Stimulated activated CD4-positive, alpha-beta T cell treated with anti-CD3 and anti-CD28 coated beads, TNF-alpha, amount 100 ng/mL, for 24 hours (primary cell): ENCODE measurements at regions not wholly inside any gene's neighbourhood (a gene's known extent, or its start where the extent isn't known, plus 50 kb on each side); places are given as distances from the start of the nearest gene placed in this dataset.
A peak's percentile ranks its signal among the peaks of the same experiment; 100 is the strongest.
"Not testable (repeated sequence)": the region's sequence is repeated elsewhere in the genome, so short reads cannot be mapped to it uniquely, and the experiment has no call there.

ENCODE experiments used
- DNase-seq, 3 experiments: peaks; one replicate each; pipeline ENCODE4 v3.0.0-alpha.2; 2020; ENCODE audit warnings: low read depth in 3 of 3

GRCh38 chr17:36695082-36695481, 93.7 kb downstream of the MRM1 start:
- DNase-seq, result no peak

DNA sequence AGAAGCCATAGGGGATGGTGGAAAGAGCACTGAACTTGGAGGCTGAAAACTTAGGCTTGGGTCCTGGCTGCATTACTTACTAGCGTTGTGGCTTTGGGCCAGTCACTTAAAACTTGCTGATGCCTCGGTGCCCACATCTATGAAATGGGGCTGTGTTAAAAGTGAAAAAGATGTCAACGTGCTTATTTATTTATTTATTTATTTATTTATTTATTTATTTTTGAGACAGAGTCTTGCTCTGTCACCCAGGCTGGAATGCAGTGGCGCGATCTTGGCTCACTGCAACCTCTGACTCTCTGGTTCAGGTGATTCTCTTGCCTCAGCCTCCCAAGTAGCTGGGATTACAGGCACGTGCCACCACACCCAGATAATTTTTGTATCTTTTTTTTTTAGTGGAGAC, 94.3 kb downstream of the MRM1 start:
- not testable (repeated sequence) for DNase-seq

GRCh38 chr17:36696805-36697204, 95.4 kb downstream of the MRM1 start:
- no peak for DNase-seq

GRCh38 chr17:36697903-36698530, 96.6 kb downstream of the MRM1 start:
- no peak for DNase-seq

DNA sequence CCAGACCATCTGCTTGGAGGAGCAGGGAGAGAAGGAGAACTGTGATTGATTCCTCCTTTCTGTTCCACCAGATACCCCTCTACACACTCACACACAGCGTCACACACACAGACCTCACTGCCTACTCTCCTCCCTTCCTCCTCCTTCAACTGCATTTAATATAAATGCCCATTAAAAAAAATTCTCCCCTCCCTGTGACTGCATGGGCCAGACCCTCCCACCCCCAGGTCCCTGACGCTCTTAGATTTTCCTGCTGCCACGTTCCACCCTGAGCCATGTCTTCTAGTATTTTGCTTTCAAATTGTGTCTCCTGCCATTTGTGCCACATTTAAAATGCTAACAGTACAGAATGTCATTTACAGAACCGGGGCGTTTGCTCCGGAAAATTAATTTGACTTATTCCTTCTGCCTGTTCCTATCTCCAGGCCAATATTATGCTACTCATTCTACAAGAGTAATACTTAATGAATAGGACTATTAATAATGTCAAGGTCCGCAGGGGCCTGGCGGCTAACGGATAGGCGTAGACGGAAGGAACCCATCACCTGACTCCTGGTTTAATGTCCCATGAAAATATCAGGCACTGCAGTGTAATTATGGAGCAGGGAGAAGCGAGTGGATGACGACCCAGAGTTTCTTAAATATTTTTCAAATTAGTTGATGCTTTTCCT, 100.2 kb downstream of the MRM1 start:
- DNase-seq, result no peak

- no peak for DNase-seq
Observed at GRCh38 chr17:36702636-36703035, 101.3 kb downstream of the MRM1 start.

DNA sequence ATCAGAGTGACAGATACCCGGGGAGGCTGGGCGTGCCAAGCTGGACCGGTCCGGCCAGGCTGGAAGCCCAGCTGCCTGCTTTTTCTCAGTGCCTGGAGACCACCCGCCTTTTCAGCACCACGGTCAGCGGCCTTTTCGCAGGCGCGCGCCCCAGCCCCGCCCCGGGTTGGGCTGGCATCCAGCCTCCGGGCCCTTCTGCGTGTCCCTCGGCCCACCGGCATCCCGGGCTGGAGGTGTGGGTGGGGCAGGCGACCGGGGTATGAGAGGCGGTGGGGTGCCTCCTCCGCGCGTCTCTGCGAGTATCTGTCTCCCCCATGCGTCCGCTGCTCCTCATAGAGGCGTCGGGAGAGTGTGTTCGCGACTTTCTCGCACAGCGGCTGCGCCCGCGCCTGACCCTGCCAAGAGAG, 102.5 kb downstream of the MRM1 start:
- DNase-seq, result peak in 1 of 3 experiments; percentile 54

DNA sequence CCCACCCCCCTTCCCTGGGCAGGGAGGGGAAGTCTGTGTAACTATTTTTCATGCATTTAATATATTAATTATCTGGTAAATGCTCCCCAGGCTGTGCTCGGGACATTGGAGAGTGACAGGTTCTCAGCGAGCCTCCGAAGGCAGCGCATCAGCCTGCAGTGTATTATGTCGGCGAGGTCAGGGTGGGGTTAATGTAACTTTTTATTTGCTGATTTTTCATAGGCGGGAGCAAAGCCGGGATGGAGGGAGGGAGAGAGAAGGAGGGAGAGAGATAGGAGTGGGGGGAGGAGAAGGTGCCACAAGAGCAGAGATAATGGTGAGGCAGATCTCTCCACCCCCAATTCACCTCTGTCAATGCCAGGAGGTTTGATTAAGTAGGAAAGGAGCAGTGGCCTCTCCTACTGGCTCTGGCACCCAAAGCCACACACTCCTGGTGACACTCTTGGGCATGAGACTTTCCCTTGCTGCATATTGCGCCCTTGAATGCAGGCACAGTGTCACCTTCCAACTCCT, 104.0 kb downstream of the MRM1 start:
- DNase-seq, result no peak

GRCh38 chr17:36705874-36706731, 104.7 kb downstream of the MRM1 start:
- peak in 2 of 3 experiments; percentile 9 to 52 for DNase-seq

DNA sequence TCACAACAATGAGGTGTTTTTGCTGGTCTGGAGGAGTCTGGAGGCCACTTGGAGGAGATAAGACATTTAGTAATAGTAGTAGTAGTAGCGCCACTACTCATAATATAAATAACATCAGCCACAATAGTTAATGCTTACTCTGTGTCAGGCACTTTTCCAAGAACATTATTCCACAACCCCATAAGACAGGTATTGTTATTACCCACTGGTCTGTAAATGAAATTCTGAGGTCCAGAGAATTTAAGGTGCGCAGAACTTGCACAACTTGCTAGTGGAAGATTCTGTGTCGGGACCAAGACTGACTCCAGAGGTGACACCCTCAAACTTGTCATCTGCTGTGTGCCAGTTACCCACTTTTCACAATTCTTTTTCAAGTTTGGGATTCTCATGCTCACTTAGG, 106.5 kb downstream of the MRM1 start:
- no peak for DNase-seq

DNA sequence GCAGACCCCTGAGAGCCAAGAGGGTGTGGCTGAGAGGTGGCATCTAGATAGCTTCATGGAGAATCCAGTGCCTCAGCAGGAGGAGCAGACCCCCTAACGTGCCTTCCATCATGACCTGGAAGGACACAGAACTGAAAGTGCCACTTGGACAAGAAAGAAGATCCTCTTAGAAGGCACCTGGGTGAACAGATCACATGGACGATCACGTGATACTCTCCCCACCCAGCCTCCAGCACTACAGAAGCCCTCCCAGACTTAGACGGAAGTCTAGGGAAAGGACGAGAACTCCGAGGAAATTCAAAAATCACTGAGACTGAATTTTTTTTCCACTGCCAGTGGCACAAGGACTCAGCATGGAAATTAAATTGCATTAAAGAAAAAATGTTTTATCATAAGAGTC, 113.4 kb downstream of the MRM1 start:
- no peak for DNase-seq

- DNase-seq, result no peak
Observed at GRCh38 chr17:36715951-36716350, 114.6 kb downstream of the MRM1 start.

DNA sequence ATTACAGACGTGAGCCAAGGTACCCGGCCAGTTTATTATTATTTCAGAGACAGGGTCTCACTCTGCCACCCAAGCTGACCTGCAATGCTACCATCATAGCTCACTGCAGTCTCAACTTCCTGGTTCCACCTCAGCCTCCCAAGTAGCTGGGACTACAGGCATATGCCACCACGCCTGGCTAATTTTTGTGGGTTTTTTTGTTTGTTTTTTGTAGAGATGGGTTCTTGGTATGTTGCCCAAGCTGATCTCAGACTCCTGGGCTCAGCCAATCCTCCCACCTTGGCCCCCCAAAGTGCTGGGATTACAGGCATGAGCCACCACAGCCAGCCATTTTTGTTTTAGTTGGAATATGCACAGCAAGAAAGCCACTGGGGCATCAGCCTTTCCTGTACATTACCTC, 115.7 kb downstream of the MRM1 start:
- no peak for DNase-seq

DNA sequence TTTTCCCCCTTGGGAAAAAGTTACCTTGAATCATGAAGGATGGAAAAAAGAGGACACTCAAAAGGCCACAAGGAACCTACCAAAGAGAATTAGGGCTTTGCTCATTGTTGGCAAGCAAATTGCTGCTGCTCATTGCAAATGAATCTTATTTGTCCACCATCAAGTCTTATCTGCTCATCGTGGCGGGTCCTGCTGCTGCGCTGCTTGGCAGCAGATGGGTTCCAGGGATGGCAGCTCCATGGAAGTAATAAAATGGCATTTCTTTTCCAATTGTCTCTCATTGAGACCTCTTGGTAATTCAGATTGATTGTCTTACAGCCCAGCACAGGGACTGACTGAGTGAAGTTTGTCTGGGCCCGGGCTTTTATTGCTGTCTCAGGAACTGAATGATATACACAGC, 118.7 kb downstream of the MRM1 start:
- no peak for DNase-seq

- DNase-seq, result peak in 1 of 3 experiments; percentile 35
Observed at GRCh38 chr17:36721560-36722120, 120.3 kb downstream of the MRM1 start.

GRCh38 chr17:36722121-36722902, 120.9 kb downstream of the MRM1 start:
- peak; percentile 57 to 79 (median 64) for DNase-seq

DNA sequence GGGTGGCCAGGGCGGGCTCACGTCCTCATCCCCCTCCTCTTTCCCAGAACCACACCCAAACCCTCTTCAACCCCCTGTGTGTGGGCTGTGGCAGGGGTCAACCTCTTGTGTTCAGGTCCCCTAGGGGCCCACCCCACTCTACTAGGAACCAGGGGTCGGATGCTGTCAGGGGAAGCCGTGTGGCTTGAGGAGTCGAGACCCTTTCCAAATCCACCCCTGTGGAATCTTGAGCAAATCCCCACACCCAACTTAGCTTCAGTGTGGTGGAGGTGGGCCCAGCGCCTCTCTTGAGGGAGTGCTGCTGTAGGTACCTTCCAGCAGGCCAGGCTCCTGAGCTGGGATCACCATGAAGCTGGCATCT, 121.5 kb downstream of the MRM1 start:
- no peak for DNase-seq

- no peak for DNase-seq
Observed at GRCh38 chr17:36723459-36724025, 122.2 kb downstream of the MRM1 start.

DNA sequence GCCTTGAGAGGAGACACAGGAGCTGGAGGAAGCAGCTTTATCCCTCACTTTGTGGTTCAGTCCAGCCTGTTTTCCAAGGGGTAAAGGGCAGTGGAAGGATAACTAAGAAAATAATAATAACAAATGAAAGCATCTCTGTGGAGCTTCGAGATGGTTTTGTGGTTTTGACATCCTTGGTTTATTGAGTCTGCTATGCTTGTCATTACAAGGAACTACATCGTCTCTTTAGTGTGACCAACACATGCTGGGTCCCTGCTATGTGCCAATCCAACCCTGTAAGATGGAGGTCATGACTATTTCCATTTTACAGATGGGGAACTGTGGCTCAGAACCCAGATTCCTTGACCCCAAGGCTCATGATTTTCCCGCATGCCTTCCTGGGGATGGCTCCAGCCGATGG, 124.8 kb downstream of the MRM1 start:
- DNase-seq, result no peak

GRCh38 chr17:36727052-36727451, 125.7 kb downstream of the MRM1 start:
- no peak for DNase-seq

DNA sequence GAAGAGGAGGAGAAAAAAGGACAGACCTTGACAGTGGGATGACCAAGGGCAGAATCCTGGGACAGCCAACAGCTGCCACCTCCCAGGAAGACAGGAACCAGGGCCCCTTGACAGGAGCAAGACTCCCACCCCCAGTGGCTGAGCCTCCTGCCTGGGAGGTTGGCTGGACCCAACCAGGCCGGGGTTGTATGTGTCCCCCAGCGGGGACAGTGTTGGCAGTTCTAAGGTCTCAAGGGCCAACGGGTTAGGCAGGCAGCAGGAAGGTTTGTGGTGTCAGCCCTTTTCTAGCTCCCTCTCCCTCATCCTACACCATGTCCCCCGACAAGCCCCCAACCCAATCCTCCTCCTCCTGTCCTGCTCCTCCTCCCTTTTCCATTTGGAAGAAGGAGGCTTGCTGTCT, 126.2 kb downstream of the MRM1 start:
- no peak for DNase-seq
